HG03439 (cell line): ENCODE measurements at regions not wholly inside any gene's neighbourhood (a gene's known extent, or its start where the extent isn't known, plus 50 kb on each side); places are given as distances from the start of the nearest gene placed in this dataset.

Experiments
- ATAC-seq: cut with Tn5 transposase; IDR thresholded peaks from one replicate; pipeline ENCODE4 v1.9.1; 2021; ENCODE audit warnings: mild to moderate bottlenecking, moderate library complexity; ENCODE audit not compliant: unreplicated experiment

DNA sequence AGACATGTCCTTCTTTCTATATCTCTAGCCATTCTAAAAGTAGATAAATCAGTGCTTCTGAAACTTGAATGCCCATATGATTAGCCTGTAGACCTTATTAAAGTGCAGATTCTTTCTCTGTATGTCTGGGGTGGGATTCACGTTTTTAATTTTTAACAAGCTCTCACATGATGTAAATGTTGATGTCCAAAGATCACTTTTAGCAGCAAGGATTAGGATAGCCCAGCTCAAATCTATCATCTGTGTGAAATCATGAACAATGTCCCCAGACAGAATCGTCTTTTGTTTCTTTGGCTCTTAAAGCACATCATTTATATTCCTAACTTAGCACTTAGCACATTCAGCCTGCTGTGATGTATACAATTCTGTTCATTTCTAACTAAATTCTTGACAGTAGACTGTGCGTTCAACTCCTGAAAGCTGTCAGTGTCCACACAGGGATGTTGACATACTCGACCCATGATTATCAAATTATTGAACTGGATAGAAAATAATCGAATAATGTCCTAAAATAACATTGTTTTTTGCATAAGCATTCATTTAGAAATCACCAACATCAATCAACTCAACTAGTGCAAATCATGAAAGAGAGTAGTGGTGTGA lies 102.1 kb upstream of the MLIP start:
- ATAC-seq, result no peak

DNA sequence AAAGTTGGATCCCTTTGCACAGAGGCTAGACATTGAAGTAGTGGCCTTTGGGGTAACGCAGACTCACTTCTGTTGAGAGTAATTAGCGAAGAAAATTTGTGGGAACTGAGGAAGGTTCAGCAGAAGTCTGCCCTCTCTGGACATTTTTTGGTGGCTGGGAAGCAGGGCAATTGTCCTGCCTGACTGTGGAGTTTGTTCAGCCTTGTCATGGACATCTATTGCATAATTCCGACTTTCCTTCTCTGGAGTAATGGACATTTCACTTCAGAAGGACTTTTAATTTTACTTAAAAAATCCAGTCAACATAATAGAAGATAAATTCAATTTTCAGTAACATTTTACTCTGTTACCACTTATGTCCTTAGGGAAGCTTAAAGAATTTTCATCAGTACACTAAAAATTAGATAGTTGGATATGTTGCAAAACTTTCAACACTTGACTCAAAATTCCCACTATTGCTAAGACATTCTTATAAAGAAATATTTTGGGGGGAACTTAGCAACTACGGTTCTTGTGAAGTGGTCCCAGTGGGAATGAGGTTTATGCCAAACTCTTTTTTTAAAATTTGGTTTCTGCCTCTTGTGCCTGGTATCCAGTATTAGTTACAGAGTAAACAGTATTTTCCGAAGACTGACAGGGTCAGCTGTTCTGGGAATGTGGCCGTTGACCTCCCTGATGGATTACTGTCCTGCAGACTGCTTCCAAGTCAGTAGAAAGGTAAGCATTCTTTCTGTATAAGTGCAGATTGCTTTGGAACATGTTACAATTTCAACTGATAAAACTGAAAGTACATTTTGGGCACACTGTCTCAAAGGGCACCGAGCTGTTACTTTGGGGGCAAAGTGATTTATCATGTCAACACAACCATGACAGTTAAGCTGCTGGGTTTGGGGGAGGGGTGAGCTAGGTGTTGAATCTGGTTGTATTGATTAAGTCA lies 100.6 kb upstream of the MLIP start:
- no peak for ATAC-seq

GRCh38 chr6:54011277-54011648 lies 100.0 kb upstream of the MLIP start:
- ATAC-seq, result no peak

DNA sequence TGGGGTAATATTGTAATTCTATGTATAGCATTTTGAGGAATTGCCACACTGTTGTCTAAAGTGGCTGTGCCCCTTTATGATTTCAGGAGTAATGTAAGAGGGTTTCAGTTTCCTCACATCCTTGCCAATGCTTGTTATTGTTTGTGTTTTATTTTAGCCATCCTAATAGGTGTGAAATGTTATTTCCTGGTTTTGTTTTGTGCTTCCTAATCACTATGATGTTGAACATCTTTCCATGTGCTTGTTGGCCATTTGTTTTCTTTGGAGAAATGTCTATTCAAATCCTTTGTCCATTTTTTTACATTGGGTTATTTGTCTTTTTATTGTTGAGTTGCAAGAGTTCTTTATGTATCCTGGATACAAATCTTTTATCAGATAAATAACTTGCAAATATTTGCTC lies 97.3 kb upstream of the MLIP start:
- no peak for ATAC-seq

DNA sequence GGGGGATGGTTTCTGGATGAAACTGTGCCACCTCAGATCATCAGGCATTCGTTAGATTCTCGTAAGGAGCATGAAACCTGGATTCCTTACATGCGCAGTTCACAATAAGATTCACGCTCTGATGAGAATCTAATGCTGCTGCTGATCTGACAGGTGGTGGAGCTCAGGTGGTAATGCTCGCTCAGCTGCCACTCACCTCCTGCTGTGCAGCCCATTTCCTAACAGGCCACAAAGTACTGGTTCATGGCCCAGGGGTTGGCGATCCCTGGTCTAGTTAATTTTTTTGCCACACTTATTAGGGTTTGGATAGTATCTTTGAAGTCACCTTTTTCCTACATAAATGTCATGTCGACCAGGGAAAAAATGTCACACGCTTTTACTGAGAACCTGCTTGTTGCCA lies 96.8 kb upstream of the MLIP start:
- no peak for ATAC-seq

GRCh38 chr6:54017877-54018276 lies 93.4 kb upstream of the MLIP start:
- no peak for ATAC-seq

DNA sequence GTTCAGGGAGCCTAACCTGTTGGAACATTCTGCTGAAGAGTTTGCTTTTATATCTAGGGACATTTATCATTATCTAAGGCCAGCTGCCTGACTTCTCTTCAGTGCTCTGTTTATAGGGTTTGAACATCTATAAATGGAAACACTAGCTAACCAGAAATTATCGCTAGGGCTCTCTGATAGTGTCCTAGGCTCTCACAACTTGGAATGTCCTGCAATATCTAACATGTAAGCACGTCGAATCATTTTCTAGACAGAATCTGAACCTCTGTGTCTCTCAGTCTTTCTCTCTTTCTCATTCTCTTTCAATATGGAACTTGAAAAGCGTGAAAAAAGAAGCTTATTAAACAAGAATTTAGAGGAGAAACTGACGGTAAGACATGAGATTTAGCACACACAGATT lies 92.5 kb upstream of the MLIP start:
- no peak for ATAC-seq

- no peak for ATAC-seq
Measured at GRCh38 chr6:54019860-54020259, 91.4 kb upstream of the MLIP start.

- no peak for ATAC-seq
Measured at GRCh38 chr6:54020334-54020733, 90.9 kb upstream of the MLIP start.

DNA sequence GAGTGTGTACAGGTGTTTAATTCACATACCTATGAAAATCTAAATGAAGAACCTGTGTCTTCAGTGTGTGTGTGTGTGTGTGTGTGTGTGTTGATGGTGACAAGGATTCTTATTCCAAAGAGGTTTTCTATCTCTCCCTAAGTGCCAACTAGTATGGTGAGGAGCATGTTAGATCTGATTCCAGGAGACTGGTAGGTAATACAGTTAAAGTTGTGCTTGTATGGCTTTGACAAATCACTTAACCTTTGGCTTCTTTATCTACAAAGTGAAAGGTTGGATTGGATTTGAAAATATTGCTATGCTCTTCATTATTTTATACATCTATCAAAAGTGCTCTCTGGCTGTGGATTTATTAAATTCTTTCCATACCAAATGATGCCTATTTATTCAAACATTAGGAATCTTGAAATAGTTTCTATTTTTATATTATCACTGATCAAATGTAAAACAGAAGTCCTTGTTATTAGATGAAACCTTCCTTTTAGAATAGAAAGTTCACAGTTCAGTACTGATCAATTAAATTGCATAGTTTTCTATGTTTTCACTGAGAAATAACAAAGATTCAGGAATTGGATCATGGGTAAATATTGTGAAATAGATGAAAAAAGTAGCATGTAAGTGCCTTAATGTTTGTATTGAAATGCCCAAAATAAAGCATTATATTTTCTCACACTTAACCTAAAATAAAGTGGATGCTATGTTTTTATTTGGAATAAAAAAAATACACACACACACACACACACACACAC lies 84.4 kb upstream of the MLIP start:
- ATAC-seq, result no peak

- ATAC-seq, result no peak
Measured at GRCh38 chr6:54028170-54028569, 83.1 kb upstream of the MLIP start.

DNA sequence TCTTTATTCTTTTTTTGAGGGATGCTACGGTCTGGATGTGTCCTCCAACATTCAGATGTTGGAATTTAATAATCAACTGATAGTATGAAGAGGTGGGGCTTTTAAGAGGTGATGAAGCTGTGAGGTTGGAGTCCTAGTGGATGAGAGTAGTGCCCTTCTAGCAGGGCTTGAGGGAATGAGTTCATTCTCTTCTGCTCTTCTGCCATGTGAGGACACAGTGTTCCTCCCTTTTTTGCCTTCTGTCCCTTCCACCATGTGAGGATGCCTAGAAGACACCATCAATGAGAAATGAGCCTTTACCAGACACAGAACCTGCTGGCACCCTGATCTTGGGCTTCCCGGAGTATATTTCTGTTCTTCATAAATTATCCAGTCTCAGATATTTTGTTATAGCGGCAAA lies 82.1 kb upstream of the MLIP start:
- ATAC-seq, result no peak

DNA sequence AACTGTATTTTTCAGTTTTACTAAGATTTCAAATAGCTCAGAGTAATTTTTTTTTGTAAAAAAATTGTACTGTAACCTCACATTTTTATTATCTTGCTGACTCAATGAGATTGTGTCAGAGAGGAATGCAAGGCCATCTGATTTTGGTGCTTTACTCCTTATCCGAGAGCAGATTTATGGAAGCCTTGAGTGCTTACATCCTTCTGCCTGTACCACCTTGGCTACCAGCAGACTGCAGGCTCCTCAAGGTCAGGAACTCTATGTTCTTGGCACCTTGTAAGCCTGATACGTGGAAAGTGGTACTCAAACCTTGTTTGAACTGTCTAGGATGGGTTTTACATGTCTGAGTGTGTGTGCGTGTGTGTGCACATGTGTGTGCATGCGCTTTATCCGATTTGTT lies 80.1 kb upstream of the MLIP start:
- ATAC-seq, result no peak

- ATAC-seq, result no peak
Measured at GRCh38 chr6:54037277-54037779, 73.9 kb upstream of the MLIP start.

GRCh38 chr6:54040545-54040944 lies 70.7 kb upstream of the MLIP start:
- ATAC-seq, result no peak

- ATAC-seq, result no peak
Measured at GRCh38 chr6:54041239-54041638, 70.0 kb upstream of the MLIP start.

DNA sequence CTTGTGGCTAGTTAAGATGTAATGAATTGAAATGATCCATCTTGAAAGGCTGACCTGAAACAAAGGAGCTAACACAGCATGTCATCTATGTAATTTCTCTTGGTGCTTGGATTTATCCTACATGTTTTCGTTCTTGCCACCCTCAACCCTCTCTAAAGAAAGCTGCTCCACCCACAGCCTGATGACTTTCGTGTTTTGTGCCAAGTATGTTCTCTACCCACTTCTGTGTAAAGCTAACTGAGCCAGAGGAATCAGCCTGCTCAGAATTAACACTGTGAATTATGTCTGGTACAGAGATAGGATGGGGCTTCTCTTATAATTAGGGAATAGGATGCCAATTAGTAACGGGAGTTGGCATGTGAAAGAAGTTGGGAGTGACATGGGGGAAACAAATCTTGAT lies 67.9 kb upstream of the MLIP start:
- no peak for ATAC-seq

DNA sequence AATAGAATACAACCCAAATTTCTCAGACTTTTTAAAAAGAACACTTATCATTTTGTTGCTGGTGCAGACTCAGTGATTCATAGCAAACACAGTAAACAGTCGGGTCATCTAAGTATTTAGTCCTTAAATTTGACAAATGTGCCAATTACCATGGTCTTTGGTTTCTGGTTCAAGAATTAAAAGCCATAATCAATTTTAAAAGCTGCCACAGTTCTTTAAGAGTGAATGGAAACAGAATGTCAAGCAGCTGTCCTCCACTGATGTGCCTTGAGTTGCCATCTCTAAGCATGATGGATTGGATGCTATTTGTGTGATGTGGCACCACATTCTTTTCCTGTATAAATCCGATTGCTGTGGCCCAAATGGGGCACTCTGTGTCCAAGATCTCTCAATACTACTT lies 67.2 kb upstream of the MLIP start:
- ATAC-seq, result no peak

DNA sequence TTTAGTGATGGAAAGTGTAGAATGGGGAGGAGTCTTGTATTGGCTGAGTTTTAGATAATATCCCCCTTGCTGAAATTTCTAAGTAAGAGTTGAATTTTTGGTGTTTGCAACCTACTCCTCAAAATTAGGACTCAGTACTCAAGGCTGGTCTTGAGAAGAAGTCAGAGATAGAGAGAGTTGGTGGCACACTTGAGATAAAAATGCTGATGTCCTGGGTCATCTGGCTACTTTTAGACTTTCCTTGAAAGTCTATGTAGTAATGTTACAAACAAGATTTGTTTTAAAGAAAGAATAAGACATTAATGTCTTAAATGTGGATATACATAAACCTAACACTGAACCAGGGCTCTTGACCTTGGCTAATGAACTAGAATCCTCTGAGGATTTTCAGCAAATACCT lies 62.5 kb upstream of the MLIP start:
- ATAC-seq, result no peak

GRCh38 chr6:54050750-54051149 lies 60.5 kb upstream of the MLIP start:
- ATAC-seq, result no peak

GRCh38 chr6:54053881-54054391 lies 57.3 kb upstream of the MLIP start:
- no peak for ATAC-seq
